HG02970 (cell line): ENCODE measurements at regions not wholly inside any gene's neighbourhood (a gene's known extent, or its start where the extent isn't known, plus 50 kb on each side); places are given as distances from the start of the nearest gene placed in this dataset.

ENCODE experiments used
- ATAC-seq: cut with Tn5 transposase; IDR thresholded peaks from one replicate; pipeline ENCODE4 v1.9.1; 2021; ENCODE audit warnings: mild to moderate bottlenecking, moderate library complexity, moderate number of reproducible peaks; ENCODE audit not compliant: unreplicated experiment, low FRiP score

GRCh38 chr6:139496654-139497344 is 122.4 kb upstream of the CITED2 start:
- no peak for ATAC-seq

GRCh38 chr6:139494376-139494990 is 120.0 kb upstream of the CITED2 start:
- ATAC-seq = no peak

GRCh38 chr6:139490482-139490881 is 116.0 kb upstream of the CITED2 start:
- no peak for ATAC-seq

GRCh38 chr6:139486476-139486799 is 112.0 kb upstream of the CITED2 start:
- no peak for ATAC-seq

GRCh38 chr6:139485742-139486475 is 111.5 kb upstream of the CITED2 start:
- ATAC-seq = no peak

GRCh38 chr6:139485185-139485584 is 110.7 kb upstream of the CITED2 start:
- ATAC-seq = no peak

GRCh38 chr6:139483079-139483478 is 108.6 kb upstream of the CITED2 start:
- no peak for ATAC-seq

GRCh38 chr6:139482287-139482686 is 107.8 kb upstream of the CITED2 start:
- ATAC-seq = no peak

GRCh38 chr6:139480356-139481165 is 106.1 kb upstream of the CITED2 start:
- no peak for ATAC-seq

GRCh38 chr6:139479433-139480222 is 105.2 kb upstream of the CITED2 start:
- ATAC-seq = no peak

GRCh38 chr6:139475646-139476045 is 101.2 kb upstream of the CITED2 start:
- no peak for ATAC-seq

- no peak for ATAC-seq
These were observed 100.8 kb upstream of the CITED2 start for GRCh38 chr6:139475241-139475640.

GRCh38 chr6:139474145-139475108 is 100.0 kb upstream of the CITED2 start:
- no peak for ATAC-seq

GRCh38 chr6:139473731-139474130 is 99.3 kb upstream of the CITED2 start:
- no peak for ATAC-seq

GRCh38 chr6:139473231-139473701 is 98.8 kb upstream of the CITED2 start:
- ATAC-seq = no peak

GRCh38 chr6:139472351-139473015 is 98.0 kb upstream of the CITED2 start:
- ATAC-seq = no peak

GRCh38 chr6:139470997-139471396 is 96.5 kb upstream of the CITED2 start:
- ATAC-seq = no peak

- no peak for ATAC-seq
These were observed 93.9 kb upstream of the CITED2 start for GRCh38 chr6:139468178-139468819.
